H1 (cell line): ENCODE measurements at regions not wholly inside any gene's neighbourhood (a gene's known extent, or its start where the extent isn't known, plus 50 kb on each side); places are given as distances from the start of the nearest gene placed in this dataset.

ENCODE experiments used
- CTCF ChIA-PET: fragments of 300-600 bp; sonication (Branson Sonifier 250); formaldehyde crosslinking; loops from one replicate; lab custom pipeline; 2021; ENCODE audit not compliant: partially characterized antibody; lab: Charles Lee
- POLR2A ChIA-PET: fragments of 300-600 bp; sonication (Branson Sonifier 250); formaldehyde crosslinking; loops from one replicate; lab custom pipeline; 2021; ENCODE audit warnings: inconsistent platforms; ENCODE audit not compliant: partially characterized antibody; lab: Charles Lee
- DNase-seq, 2 experiments: peaks; one replicate each; pipeline versions ENCODE4 v3.0.0 to v3.0.0-alpha.2; 2010 to 2022; ENCODE audit warnings: low spot score in 2 of 2, low read depth in 1 of 2, mixed read lengths in 1 of 2
- FAIRE-seq: peaks from 2 replicates; lab custom pipeline; 2011; peaks lifted over from hg19 to GRCh38; lab: Jason Lieb, UNC
- H2AFZ ChIP-seq: 2 replicates; pipeline ENCODE4 v1.8.1; 2012; ENCODE audit warnings: low read length, inconsistent platforms
- H2AK5ac ChIP-seq: 2 replicates; pipeline ENCODE4 v1.6.1; 2013; ENCODE audit warnings: low read depth, low read length
- H2BK120ac ChIP-seq: replicated peaks from 2 replicates; pipeline ENCODE3; 2013; ENCODE audit warnings: low read depth, low read length, inconsistent platforms
- H2BK12ac ChIP-seq: 2 replicates; pipeline ENCODE4 v1.6.1; 2013; ENCODE audit warnings: low read depth, low read length
- H2BK15ac ChIP-seq: 2 replicates; pipeline ENCODE4 v1.6.1; 2013; ENCODE audit warnings: low read length
- H2BK20ac ChIP-seq: 2 replicates; pipeline ENCODE4 v1.6.1; 2013; ENCODE audit warnings: low read length
- H2BK5ac ChIP-seq: 2 replicates; pipeline ENCODE4 v1.6.1; 2013; ENCODE audit warnings: low read depth, low read length
- H3K14ac ChIP-seq: 2 replicates; pipeline ENCODE4 v1.6.1; 2013; ENCODE audit warnings: inconsistent platforms; ENCODE audit not compliant: insufficient read length
- H3K18ac ChIP-seq: 2 replicates; pipeline ENCODE4 v1.6.1; 2013; ENCODE audit warnings: low read length; ENCODE audit errors: extremely low read depth
- H3K23ac ChIP-seq: 2 replicates; pipeline ENCODE4 v1.6.1; 2013; ENCODE audit warnings: inconsistent platforms; ENCODE audit not compliant: insufficient read length
- H3K23me2 ChIP-seq: 2 replicates; pipeline ENCODE4 v1.6.1; 2013; ENCODE audit warnings: low read depth, low read length
- H3K27ac ChIP-seq: 2 replicates; pipeline ENCODE4 v1.6.1; 2011; ENCODE audit warnings: low read depth, low read length, inconsistent platforms
- H3K27me3 ChIP-seq, 4 experiments: replicated peaks in 1 of 4; 1 replicate in 1 of 4; 2 replicates in 3 of 4; pipeline versions ENCODE4 v1.6.1 to v1.8.1; 2011 to 2013; ENCODE audit warnings: low read length in 3 of 4, mild to moderate bottlenecking in 3 of 4, inconsistent platforms in 2 of 4, mixed read lengths in 2 of 4, moderate library complexity in 1 of 4; ENCODE audit not compliant: control insufficient read depth in 3 of 4, insufficient read depth in 3 of 4; ENCODE audit errors: extremely low read depth in 1 of 4
- H3K36me3 ChIP-seq, 4 experiments: 2 replicates each; pipeline versions ENCODE4 v1.6.1 to v1.8.1; 2011 to 2013; ENCODE audit warnings: mild to moderate bottlenecking in 4 of 4, low read length in 3 of 4, moderate library complexity in 2 of 4, control low read depth in 1 of 4, inconsistent platforms in 1 of 4; ENCODE audit not compliant: insufficient read depth in 4 of 4, control insufficient read depth in 2 of 4
- H3K4ac ChIP-seq: replicated peaks from 2 replicates; pipeline ENCODE3; 2013; ENCODE audit warnings: low read length, low read depth, mixed read lengths, inconsistent platforms; ENCODE audit not compliant: insufficient read length
- H3K4me1 ChIP-seq, 4 experiments: replicated peaks in 1 of 4; 1 replicate in 1 of 4; 2 replicates in 3 of 4; pipeline versions ENCODE4 v1.6.1 to v1.8.1; 2011 to 2013; ENCODE audit warnings: low read length in 3 of 4, inconsistent platforms in 2 of 4, mixed read lengths in 1 of 4; ENCODE audit not compliant: insufficient read depth in 4 of 4, control insufficient read depth in 3 of 4
- H3K4me2 ChIP-seq, 2 experiments: 2 replicates each; pipeline versions ENCODE4 v1.6.1 to v1.8.1; 2011 to 2013; ENCODE audit warnings: low read depth in 2 of 2, low read length in 2 of 2, control low read depth in 1 of 2, inconsistent platforms in 1 of 2, mild to moderate bottlenecking in 1 of 2; ENCODE audit not compliant: insufficient read depth in 1 of 2
- H3K4me3 ChIP-seq, 4 experiments: fragments of 200-600, 300-600 bp in 1 of 4; sonication (generic), shearing (Covaris generic), sonication (Bioruptor Twin) in 1 of 4; 2 replicates each; pipeline versions ENCODE4 v1.5.1 to v1.8.1; 2011 to 2016; ENCODE audit warnings: low read length in 4 of 4, low read depth in 3 of 4, control low read depth in 2 of 4, inconsistent platforms in 2 of 4, mild to moderate bottlenecking in 2 of 4, mixed read lengths in 1 of 4, moderate library complexity in 1 of 4; ENCODE audit not compliant: insufficient read depth in 2 of 4; ENCODE audit errors: extremely low read depth in 1 of 4
- H3K56ac ChIP-seq: replicated peaks from 2 replicates; pipeline ENCODE3; 2013; ENCODE audit warnings: low read depth, mild to moderate bottlenecking, mixed read lengths, low read length, inconsistent platforms; ENCODE audit not compliant: insufficient read length
- H3K79me1 ChIP-seq: 2 replicates; pipeline ENCODE4 v1.6.1; 2013; ENCODE audit warnings: low read depth, low read length, control low read depth
- H3K79me2 ChIP-seq, 2 experiments: 2 replicates each; pipeline versions ENCODE4 v1.6.1 to v1.8.1; 2012 to 2013; ENCODE audit warnings: low read length in 2 of 2, mild to moderate bottlenecking in 2 of 2, inconsistent platforms in 1 of 2; ENCODE audit not compliant: insufficient read depth in 2 of 2, control insufficient read depth in 1 of 2
- H3K9ac ChIP-seq, 4 experiments: replicated peaks in 1 of 4; 1 replicate in 1 of 4; 2 replicates in 3 of 4; pipeline versions ENCODE4 v1.6.1 to v1.8.1; 2011 to 2013; ENCODE audit warnings: low read depth in 3 of 4, low read length in 3 of 4, control low read depth in 2 of 4, mild to moderate bottlenecking in 2 of 4, moderate library complexity in 2 of 4, inconsistent platforms in 1 of 4; ENCODE audit errors: extremely low read depth in 1 of 4
- H3K9me3 ChIP-seq, 2 experiments: 2 replicates each; pipeline versions ENCODE4 v1.6.1 to v1.8.1; 2012 to 2013; ENCODE audit warnings: mild to moderate bottlenecking in 2 of 2, moderate library complexity in 2 of 2, control low read depth in 1 of 2, inconsistent platforms in 1 of 2, low read depth in 1 of 2, low read length in 1 of 2, mixed read lengths in 1 of 2; ENCODE audit not compliant: insufficient read depth in 2 of 2
- H4K20me1 ChIP-seq, 2 experiments: replicated peaks in 1 of 2; 2 replicates each; pipeline versions ENCODE3 to v1.8.1; 2011 to 2013; ENCODE audit warnings: inconsistent platforms in 2 of 2, low read length in 2 of 2, mild to moderate bottlenecking in 1 of 2; ENCODE audit not compliant: insufficient read depth in 2 of 2, control insufficient read depth in 1 of 2
- H4K5ac ChIP-seq: 2 replicates; pipeline ENCODE4 v1.6.1; 2013; ENCODE audit warnings: low read length, low read depth, mixed read lengths, inconsistent platforms; ENCODE audit not compliant: insufficient read length
- H4K8ac ChIP-seq: 2 replicates; pipeline ENCODE4 v1.8.0; 2013; ENCODE audit warnings: mild to moderate bottlenecking, moderate library complexity, low read length, inconsistent platforms; ENCODE audit not compliant: insufficient read depth; ENCODE audit errors: extremely low read depth
- H4K91ac ChIP-seq: replicated peaks from 2 replicates; pipeline ENCODE3; 2013; ENCODE audit warnings: low read length, mixed read lengths, inconsistent platforms; ENCODE audit not compliant: insufficient read length
- CEBPB ChIP-seq: IDR thresholded peaks from 2 replicates; pipeline ENCODE4 v1.6.1; 2012; ENCODE audit warnings: low read depth, low read length
- CREB1 ChIP-seq: IDR thresholded peaks from 2 replicates; pipeline ENCODE4 v1.6.1; 2012; ENCODE audit warnings: inconsistent platforms
- CTBP2 ChIP-seq: IDR thresholded peaks from 2 replicates; pipeline ENCODE4 v1.7.0; 2011; ENCODE audit warnings: borderline replicate concordance, mild to moderate bottlenecking, moderate library complexity, mixed read lengths, low read length; ENCODE audit not compliant: insufficient read depth, insufficient read length
- EGR1 ChIP-seq: IDR thresholded peaks from 2 replicates; pipeline ENCODE4 v1.6.1; 2011; ENCODE audit warnings: low read depth, low read length, borderline replicate concordance
- EP300 ChIP-seq, 2 experiments: IDR thresholded peaks; 1 replicate in 1 of 2; 2 replicates in 1 of 2; pipeline ENCODE4 v1.6.1; 2011 to 2012; ENCODE audit warnings: low read depth in 2 of 2, low read length in 2 of 2, mild to moderate bottlenecking in 2 of 2, borderline replicate concordance in 1 of 2, inconsistent platforms in 1 of 2, moderate library complexity in 1 of 2
- FOSL1 ChIP-seq: IDR thresholded peaks from 2 replicates; pipeline ENCODE4 v1.6.1; 2011; ENCODE audit warnings: mild to moderate bottlenecking, low read depth, low read length, moderate library complexity; ENCODE audit not compliant: insufficient read depth
- GTF2F1 ChIP-seq: IDR thresholded peaks from 2 replicates; pipeline ENCODE4 v1.6.1; 2012; ENCODE audit warnings: low read depth, low read length, improper control_type of control experiment, borderline replicate concordance
- HDAC6 ChIP-seq: IDR thresholded peaks from one replicate; pipeline ENCODE4 v1.7.1; 2012; ENCODE audit warnings: low read depth, mild to moderate bottlenecking, inconsistent platforms, low read length, moderate library complexity
- SIRT6 ChIP-seq: IDR thresholded peaks from one replicate; pipeline ENCODE4 v1.7.1; 2012; ENCODE audit warnings: low read length, inconsistent platforms
- SRF ChIP-seq: IDR thresholded peaks from 2 replicates; pipeline ENCODE4 v1.6.1; 2011; ENCODE audit warnings: mild to moderate bottlenecking, low read depth, low read length, moderate library complexity
- TCF12 ChIP-seq: IDR thresholded peaks from 2 replicates; pipeline ENCODE4 v1.6.1; 2011; ENCODE audit warnings: low read depth, mild to moderate bottlenecking, low read length
- YY1 ChIP-seq: IDR thresholded peaks from 2 replicates; pipeline ENCODE4 v1.6.1; 2011; ENCODE audit warnings: low read depth, mild to moderate bottlenecking, low read length
- ZNF274 ChIP-seq: IDR thresholded peaks from 2 replicates; pipeline ENCODE4 v1.7.0; 2012; ENCODE audit warnings: low read length, borderline replicate concordance; ENCODE audit errors: extremely low read depth
- WGBS, 2 experiments: shearing (Covaris generic) in 1 of 2; methylation state at CpG; one replicate each; pipeline versions ENCODE4 v1.1.6 to v1.1.7; 2013 to 2015; ENCODE audit warnings: low lambda C conversion rate in 2 of 2, mixed read lengths in 2 of 2, inconsistent platforms in 1 of 2, low coverage in 1 of 2, missing lambda C conversion rate in 1 of 2; ENCODE audit not compliant: insufficient replicate concordance in 2 of 2, insufficient coverage in 1 of 2, insufficient read length in 1 of 2; ENCODE audit errors: extremely low coverage in 1 of 2, missing lambda C conversion rate in 1 of 2; 5-methylcytosine and 5-hydroxymethylcytosine counted together
- TF ChIP-seq, protein P1 (sequence below): IDR thresholded peaks from 2 replicates; pipeline ENCODE4 v1.6.1; 2012; ENCODE audit warnings: inconsistent platforms

DNA sequence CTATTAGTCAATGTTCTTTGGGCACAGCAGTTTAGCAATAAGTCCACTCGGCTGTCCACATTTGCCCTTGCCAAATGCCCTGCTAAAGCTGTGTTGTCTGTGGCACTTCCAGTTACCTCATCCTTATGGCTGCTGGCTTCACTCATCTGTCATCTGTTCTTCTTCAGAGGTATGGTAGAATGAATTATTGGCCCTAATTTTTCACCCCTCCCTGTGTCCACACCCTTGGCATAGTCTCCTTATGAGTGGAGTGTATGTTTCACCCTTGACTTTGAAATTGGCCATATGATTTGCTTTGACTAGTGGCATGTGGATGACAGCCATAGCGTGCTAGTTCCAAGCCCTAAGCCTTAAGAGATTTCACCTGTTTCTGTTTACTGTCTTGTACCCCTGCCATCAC lies 72.1 kb upstream of the EPHB1 start:
- no peak overlapping the region for H3K9ac ChIP-seq
- no peak overlapping the region for H3K4me3 ChIP-seq
- no peaks in the 10 kb centered on the region for H3K4me1 ChIP-seq
- H3K18ac ChIP-seq = no peak overlapping the region
- H3K56ac ChIP-seq = no peak overlapping the region
- H3K27me3 ChIP-seq = no peaks in the 10 kb centered on the region
- no peak overlapping the region for H4K8ac ChIP-seq
- TF ChIP-seq ZNF274 = no peak
- no peak for TF ChIP-seq EP300 (IDR thresholded peaks at IDR 0.05; ENCODE audit: borderline replicate concordance in 1 of 2, low read depth in 2 of 2, low read length in 2 of 2)
- TF ChIP-seq TCF12 = no peak
- TF ChIP-seq GTF2F1 = no peak
- TF ChIP-seq SIRT6 = no peak
- no peak for TF ChIP-seq FOSL1
- no peak for TF ChIP-seq YY1
- TF ChIP-seq SRF = no peak
- TF ChIP-seq, protein P1, sequence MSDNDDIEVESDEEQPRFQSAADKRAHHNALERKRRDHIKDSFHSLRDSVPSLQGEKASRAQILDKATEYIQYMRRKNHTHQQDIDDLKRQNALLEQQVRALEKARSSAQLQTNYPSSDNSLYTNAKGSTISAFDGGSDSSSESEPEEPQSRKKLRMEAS = no peak
- TF ChIP-seq CEBPB = no peak
- TF ChIP-seq CREB1 = no peak
- no peak for TF ChIP-seq CTBP2
- no peak for TF ChIP-seq EGR1
- no peak for TF ChIP-seq HDAC6
- H3K79me2 ChIP-seq = no peaks in the 10 kb centered on the region
- H2AFZ ChIP-seq = no peak overlapping the region
- H2BK15ac ChIP-seq = no peak overlapping the region
- no peaks in the 10 kb centered on the region for H3K9me3 ChIP-seq
- H3K79me1 ChIP-seq = no peaks in the 10 kb centered on the region
- H2BK20ac ChIP-seq = no peak overlapping the region
- DNase-seq = no peak
- no peak overlapping the region for H3K4ac ChIP-seq
- no peak overlapping the region for H2BK12ac ChIP-seq
- H3K23me2 ChIP-seq = no peaks in the 10 kb centered on the region
- H4K91ac ChIP-seq = no peak overlapping the region
- no peak overlapping the region for H3K14ac ChIP-seq
- H3K4me2 ChIP-seq = no peak overlapping the region
- no peaks in the 10 kb centered on the region for H4K20me1 ChIP-seq
- H3K36me3 ChIP-seq = no peaks in the 10 kb centered on the region
- H3K27ac ChIP-seq = no peak overlapping the region
- H4K5ac ChIP-seq = no peak overlapping the region
- no peak for FAIRE-seq
- H2AK5ac ChIP-seq = no peak overlapping the region
- ChIA-PET POLR2A (no interaction called here), CTCF (interaction anchor here (0.7 to 1.3 kb wide), 3 partner anchors 10 to 35 kb away, joined by 3 to 4 read pairs (median 4); no protein-coding TSS in a partner anchor)
- H2BK5ac ChIP-seq = no peak overlapping the region
- 95% methylated on average over 2 of the region's 2 CpGs; no CpG with 5 or more reads in 1 of the 2 experiments for WGBS, 2 experiments
- no peak overlapping the region for H3K23ac ChIP-seq
- no peak overlapping the region for H2BK120ac ChIP-seq
